NCI-H187 (cell line): ENCODE measurements at regions not wholly inside any gene's neighbourhood (a gene's known extent, or its start where the extent isn't known, plus 50 kb on each side); places are given as distances from the start of the nearest gene placed in this dataset.
"Not testable (repeated sequence)": the region's sequence is repeated elsewhere in the genome, so short reads cannot be mapped to it uniquely, and the experiment has no call there.

Source experiments
- DNase-seq, 2 experiments: peaks; one replicate each; lab custom pipeline; 2025; lab: John Stamatoyannopoulos, UW

- no peak for DNase-seq
Observed at GRCh38 chr2:36235426-36235825, 120.2 kb upstream of the CRIM1 start.

GRCh38 chr2:36223259-36223658, 132.3 kb upstream of the CRIM1 start:
- no peak for DNase-seq

DNA sequence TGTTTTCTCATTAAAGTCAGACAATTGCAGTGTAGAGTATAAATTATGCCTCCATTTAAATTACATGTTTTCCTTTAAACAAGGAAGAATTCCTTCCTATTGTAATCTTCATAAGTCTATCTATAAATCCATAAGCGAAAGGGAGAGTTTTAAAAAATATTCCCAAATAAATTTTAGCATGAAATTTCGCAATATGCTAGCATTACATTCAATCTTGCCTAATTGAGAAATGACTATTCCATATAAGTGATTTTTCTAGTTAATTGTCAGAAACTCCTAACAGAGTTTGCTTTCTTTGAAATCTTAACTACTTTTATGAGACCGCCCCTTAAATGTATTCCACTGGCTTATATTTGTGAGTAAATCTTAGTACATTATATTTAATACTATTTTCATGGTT, 133.1 kb upstream of the CRIM1 start:
- no peak for DNase-seq

GRCh38 chr2:36214691-36215090, 140.9 kb upstream of the CRIM1 start:
- DNase-seq: no peak

DNA sequence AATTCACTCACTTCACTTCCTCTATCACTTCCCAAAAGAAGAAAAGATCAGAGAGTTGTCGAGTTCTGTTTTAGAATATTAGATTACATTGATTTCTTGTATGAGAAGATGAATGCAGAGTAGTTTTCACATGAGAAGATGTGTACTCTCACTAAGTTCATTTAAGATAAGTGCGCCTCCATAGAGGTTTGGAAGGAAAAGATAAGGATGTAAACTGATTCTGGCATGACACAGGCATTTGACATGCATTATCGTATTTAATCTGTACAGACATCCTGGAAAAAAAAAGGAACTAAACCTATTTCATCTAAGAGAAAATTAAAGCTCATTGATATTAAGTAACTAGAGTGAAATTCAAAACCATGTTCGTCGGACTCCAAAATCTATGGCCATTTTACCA, 152.2 kb upstream of the CRIM1 start:
- no peak for DNase-seq

GRCh38 chr2:36197181-36197971, 158.2 kb upstream of the CRIM1 start:
- no peak for DNase-seq

DNA sequence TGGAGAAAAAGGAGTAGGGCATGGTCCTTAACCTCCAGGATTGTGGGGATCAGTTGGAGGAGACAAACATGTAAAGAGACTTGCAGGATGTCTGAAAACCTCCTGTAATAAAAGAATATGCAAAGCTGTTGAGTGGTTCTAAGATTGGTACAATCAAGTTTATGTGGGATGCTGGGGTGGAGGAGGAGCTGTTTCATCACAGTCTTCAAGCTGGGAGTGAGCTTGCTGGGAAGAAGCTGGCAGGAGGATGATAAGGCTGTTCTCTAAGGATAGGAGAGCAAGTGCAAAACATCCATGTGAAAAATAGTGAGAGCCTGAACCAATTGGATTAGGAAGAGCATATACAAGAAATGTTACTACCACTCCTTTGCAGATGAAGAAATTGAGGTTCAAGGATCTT, 161.9 kb upstream of the CRIM1 start:
- DNase-seq: no peak

DNA sequence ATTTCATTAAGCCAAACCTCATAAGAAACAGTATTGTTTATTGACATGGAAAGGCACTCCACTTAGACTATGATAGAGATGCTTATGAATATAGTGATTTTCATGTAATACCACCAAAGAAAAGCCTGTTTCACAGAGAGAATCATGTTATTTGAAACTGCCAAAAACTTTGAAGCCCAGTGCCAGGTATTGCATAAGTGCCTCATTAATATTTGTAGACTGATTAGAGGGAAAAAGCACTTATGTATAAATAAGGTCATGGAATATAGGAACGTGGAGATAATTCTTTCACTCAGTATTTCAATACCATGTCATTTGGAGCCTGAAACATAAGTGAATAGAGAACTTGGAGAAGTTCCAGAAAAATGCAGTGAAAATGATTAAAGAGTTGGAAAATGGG, 162.6 kb upstream of the CRIM1 start:
- no peak for DNase-seq

- no peak for DNase-seq
Observed at GRCh38 chr2:36190097-36190496, 165.5 kb upstream of the CRIM1 start.

DNA sequence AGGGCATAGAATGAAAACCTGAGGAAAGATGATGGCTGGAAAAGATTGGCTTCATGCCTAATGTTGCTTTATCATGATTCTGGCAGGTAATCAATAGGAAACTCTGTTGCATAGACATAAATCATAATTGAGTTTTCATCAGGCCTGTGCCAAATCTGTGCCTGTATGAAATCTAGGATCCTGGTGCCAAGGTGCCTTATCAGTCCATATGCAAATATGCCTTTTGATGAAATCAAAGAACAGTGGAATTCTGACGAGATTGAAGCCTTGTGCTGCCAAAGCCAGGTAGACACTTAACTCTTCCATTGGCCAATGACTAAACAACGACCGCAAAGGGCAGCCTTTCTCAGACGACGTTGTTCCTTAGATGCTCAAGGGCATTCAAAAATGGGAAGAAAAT, 170.0 kb upstream of the CRIM1 start:
- no peak for DNase-seq

- DNase-seq: no peak
Observed at GRCh38 chr2:36184848-36185247, 170.7 kb upstream of the CRIM1 start.

- DNase-seq: not testable (repeated sequence)
Observed at GRCh38 chr2:36180789-36181482, 174.6 kb upstream of the CRIM1 start.

GRCh38 chr2:36180293-36180692, 175.3 kb upstream of the CRIM1 start:
- not testable (repeated sequence) for DNase-seq

- not testable (repeated sequence) for DNase-seq
Observed at GRCh38 chr2:36179668-36180269, 175.8 kb upstream of the CRIM1 start.

GRCh38 chr2:36178384-36178783, 177.2 kb upstream of the CRIM1 start:
- DNase-seq: no peak

GRCh38 chr2:36177282-36177681, 178.3 kb upstream of the CRIM1 start:
- no peak for DNase-seq

GRCh38 chr2:36174920-36175319, 180.7 kb upstream of the CRIM1 start:
- DNase-seq: no peak

- no peak for DNase-seq
Observed at GRCh38 chr2:36173760-36174404, 181.7 kb upstream of the CRIM1 start.

- DNase-seq: no peak
Observed at GRCh38 chr2:36172824-36173223, 182.8 kb upstream of the CRIM1 start.

DNA sequence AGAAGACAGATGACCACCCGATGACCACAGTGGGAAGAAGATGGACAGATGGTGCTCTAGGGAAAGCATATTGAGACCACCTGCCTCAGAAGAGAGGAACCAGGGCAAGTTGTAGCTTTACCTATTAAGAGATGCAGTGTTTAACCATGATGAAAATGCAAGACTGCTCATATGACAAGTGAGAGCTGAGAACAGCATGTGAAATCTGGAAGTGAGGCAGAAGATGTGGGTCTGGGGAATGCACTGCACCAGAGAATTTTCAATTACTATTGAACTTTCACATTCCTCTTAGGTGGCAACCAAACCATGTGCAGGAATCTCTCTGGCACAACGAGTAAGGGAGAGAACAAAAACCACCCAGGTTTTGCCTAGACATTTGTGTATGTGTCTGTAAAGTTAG, 184.8 kb upstream of the CRIM1 start:
- no peak for DNase-seq

- DNase-seq: no peak
Observed at GRCh38 chr2:36169843-36170242, 185.7 kb upstream of the CRIM1 start.

- DNase-seq: no peak
Observed at GRCh38 chr2:36168115-36168514, 187.5 kb upstream of the CRIM1 start.

- no peak for DNase-seq
Observed at GRCh38 chr2:36165132-36165531, 190.4 kb upstream of the CRIM1 start.
